HG02759 (cell line): ENCODE measurements at regions not wholly inside any gene's neighbourhood (a gene's known extent, or its start where the extent isn't known, plus 50 kb on each side); places are given as distances from the start of the nearest gene placed in this dataset.

Experiments
- ATAC-seq: cut with Tn5 transposase; IDR thresholded peaks from one replicate; pipeline ENCODE4 v1.9.1; 2021; ENCODE audit warnings: mild to moderate bottlenecking, moderate library complexity; ENCODE audit not compliant: unreplicated experiment

DNA sequence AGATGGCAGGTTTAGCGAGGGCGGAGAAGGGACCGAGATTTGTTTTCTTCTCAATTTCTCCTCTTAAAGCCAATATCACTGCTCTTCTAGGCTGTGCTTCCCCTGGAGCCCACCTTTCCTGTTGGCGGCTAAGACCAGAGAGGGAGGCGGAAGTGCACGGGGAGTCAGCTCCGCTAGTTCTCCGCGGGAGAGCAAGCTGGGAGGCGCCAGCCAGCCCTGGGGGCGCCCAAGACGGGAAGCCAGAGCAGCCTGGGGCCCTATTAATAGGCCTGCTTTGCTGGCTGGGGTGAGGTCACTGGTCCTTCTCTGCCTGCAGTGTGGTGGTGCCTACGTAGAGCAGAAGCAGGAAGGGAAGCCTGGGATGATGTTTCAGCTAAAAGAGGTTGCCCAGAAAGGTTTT is 61.6 kb downstream of the LSM5 start:
- ATAC-seq, result no peak

DNA sequence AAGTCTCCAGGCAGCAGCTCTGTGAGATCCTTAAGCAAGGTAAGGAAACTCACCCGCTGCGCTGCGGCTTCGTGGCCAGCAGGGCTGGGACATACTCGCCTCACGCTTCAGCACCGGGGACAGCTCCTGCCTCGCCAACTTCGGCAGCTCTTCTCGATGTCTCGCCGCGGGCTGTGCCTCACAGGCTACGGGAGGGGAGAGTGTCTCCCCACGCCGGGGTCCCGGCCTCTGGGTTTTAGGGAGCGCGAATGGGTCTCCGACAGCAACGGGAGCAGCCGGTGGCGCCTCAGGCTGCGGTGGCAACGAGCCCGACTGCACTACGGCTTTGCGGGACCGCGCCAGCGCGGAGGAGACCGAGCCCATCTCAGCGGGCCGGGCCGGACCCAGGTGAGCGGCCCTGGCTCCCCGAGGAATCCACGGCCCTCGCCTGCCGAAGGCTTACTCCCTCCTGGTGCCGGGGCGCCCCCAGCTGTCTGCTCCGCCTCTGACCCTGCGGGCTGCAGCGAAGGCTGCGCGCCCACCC is 62.4 kb downstream of the LSM5 start:
- peak; percentile 65 for ATAC-seq

DNA sequence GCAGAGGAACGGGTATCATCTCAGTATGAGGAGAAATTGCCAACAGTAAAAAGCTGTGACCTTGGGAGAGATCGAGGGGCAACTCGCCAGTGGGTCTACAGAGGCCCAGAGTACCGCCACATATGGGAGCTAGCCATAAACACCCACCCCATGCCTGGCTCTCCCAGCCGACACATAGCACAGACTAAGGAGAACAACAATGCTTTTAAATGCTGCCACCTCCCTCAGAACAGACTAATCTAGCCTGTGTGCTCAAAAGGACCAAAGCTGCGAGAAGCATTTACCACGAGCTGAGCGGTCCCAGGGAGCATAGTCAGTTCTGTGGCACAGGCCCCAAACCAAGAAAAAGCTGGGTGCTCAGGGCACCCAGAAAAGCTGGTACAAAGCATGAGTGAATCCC is 73.3 kb downstream of the LSM5 start:
- no peak for ATAC-seq

DNA sequence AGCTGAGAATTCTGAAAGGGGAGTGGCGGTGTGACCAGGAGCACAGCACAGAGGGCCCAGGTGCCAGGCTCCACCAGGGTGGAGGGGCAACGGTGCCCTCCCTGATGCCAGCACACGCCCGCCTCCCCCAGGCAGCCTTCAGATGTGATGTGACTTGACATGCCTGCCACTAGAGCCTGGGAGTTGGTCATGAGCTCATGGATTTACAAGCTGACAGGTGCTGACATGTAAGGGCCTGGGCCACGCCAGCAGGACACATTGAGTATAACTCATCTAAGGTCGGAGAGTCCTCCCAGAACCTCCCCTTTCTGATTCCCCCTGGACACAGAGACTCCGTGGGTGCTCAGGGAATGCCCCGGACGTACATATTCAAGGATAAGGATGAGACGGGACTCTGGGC is 74.2 kb downstream of the LSM5 start:
- no peak for ATAC-seq

DNA sequence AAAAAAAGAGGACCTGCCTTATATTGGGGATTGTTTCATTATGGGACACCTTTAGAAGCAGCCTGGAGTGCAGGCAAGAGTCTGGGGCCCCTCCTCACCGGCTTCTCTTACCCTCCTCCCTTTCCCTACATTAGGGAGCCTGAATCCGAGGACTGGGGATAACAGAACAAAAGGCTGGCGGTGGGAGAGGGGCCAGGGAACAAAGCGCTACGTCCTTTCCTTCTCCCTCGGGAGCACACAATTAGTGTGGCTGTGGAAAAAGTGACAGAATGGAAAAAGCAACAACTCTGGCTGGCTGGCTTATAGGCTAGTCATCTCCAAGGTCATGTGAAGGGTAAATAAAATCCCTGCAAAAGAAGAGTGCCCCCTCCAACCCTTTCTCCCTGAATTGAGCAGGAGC is 74.7 kb downstream of the LSM5 start:
- ATAC-seq, result no peak

DNA sequence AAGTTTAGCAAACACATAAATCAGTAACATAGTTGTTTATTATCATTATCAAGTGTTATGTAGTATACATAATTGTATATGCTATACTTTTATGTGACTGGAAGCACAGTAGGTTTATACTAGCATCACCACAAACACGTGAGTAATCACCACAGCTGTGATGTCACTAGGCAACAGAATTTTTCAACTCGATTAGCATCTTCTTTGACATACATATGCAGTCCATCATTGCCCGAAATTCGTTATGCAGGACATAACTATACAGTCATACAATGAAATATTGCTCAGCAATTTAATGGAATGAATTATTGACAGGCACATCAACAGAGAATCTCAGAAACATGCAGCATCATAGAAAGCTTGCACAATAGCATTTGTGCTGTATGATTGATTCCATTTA is 77.7 kb downstream of the LSM5 start:
- no peak for ATAC-seq

DNA sequence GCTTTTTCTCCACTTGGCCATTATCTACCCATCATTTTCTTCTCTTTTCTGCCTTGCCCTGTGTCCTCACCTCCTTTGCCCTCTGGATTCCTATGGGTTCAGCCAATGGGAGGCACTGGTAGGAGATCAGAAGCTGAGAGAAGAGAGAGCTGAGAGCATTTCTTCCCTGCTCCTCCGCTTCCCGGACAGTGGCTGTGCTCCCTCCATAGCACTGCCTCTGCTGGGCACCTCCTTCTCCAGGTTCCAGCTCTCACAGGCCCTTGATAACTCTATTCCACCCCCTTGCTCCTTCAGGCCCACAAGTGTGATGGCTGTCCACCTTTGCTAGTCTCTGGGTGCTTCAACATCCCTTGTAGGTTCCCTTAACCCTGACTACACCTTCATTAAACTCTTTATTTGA is 79.6 kb downstream of the LSM5 start:
- no peak for ATAC-seq

DNA sequence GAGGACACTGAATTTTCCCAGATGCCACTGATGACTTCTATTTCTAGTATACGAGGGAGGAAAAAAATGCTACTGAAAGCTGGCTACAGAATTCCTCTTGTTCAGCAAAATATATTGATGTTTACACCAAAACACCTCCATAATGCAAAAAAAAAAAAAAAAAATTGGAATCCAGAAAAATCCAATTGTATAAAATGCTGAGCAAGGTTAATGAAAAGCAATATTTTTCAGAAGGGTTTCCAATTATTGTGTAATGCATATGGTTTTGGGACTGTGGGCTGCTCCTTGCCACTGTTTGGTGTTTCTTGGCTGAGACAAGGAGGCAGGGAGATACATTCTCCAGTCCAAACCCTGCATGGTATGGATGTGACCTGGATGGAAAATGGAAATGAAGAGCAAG is 83.8 kb downstream of the LSM5 start:
- ATAC-seq, result no peak

DNA sequence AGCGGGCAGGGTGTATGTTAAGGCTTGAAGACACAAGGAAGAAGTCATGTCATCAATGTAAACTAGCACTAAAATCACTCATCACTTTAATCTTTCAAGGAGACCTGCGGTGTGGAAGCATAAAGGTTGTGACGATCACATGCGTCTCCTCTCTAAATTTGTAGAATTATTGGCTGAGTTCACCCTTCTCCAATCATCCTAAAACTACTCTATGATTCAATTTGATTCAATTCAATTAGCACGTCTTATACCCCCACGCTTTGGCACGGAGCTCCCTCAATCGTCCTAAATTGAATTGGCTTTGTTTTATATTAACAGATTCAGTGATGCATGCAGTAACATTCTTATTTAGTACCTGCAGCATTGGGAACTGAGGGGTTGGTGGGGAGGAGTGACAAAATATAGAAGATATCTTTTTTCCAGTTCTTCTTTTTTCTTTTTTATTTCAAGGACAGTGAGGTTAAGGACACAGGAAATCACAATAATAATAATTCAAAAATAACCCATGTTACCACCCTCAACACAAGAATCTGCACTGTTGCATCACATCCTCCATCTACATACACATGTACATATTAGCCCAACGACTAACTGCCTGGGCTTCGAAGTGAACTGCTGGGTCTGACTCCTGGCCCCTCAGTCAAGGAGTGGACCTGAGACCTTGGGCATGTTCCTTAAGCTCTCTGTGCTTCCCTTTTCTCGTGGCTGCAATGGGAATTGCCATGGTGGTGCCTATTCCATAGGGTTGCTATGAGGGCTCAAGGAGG is 86.5 kb downstream of the LSM5 start:
- ATAC-seq, result no peak

DNA sequence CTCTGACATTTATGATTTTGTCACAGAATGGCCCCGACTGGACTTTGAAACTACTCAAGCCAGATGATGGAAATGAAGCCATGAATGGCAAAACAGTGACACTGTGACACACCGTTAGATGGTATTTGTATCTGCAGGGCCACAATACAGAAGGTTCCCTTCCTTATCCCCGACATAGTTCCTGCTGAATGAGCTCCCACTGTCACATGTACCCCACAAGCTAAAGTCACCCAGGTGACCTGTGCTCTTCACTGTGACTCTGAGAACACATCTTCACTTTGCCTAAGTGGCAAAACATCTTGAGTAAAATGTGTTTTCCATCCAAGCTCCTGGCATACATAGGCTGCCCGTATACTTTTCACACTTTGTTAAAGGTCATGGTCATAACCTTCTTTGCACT is 89.5 kb downstream of the LSM5 start:
- no peak for ATAC-seq

DNA sequence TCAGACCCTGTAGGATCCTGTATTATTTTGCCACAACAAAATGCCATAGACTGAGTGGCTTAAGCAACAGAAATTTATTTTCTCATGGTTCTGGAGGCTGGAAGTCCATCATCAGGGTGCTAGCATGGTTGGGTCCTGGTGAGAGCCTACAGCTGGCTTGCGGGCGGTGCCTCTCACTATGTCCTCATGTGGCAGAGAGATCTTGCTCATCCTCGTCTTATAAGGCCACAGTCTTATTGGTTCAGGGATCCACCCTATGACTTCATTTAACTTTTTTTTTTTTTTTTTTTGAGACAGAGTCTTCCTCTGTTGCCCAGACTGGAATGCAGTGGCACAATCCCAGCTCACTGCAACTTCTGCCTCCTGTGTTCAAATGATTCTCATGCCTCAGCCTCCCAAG is 90.9 kb downstream of the LSM5 start:
- ATAC-seq, result no peak

DNA sequence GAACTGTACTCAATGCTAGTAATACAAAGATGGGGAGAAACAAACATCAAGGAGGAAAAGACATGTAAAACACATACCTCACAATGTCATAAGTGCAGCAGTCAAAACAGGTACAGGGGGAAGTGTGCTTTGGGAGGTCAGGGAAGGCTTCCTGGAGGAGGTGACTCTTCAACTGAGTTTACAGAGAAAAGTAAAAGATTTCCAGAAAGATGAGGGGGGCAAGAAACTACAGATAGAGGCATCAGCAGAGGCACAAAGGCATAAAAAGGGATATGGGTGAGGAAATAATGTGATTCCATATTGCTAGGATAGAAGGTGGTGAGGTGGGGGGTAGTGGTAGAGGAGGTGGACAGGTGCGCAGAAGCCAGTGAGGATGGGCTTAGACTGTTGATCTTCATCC is 95.0 kb downstream of the LSM5 start:
- no peak for ATAC-seq

DNA sequence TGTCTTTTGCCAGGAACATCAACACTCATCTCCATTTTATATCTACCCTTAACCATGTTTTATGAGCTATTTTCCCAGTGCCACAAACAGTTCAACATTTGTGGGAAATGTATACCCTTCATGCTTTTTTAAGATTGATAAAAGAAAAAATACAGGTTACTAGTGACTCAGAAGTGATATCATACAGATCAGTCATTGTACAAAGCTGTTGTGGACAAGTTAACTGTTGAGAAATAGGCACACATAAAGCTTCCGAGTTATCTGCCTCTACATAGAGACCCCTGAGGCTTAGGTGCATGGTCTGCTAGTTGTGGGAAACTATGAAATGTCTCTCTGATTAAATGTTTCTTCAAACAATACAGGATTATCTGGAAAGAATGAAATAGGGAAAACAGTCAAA is 96.3 kb downstream of the LSM5 start:
- no peak for ATAC-seq

DNA sequence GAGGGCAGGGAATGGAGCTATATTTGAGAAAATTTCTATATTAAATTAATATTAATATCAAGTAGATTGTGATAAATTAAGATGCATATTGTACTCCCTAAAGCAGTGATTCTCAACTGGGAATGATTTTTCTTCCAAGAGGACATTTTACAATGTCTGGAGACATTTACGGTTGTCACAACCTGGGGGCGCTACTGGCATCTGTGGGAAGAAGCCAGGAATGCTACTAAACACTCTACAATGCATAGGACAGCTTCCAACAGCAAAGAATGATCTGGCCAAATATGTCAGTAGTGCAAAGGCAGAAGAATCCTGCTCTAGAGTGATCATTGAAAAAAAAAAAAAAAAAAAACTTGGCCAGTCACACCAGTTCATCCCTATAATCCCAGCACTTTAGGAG is 100.0 kb downstream of the LSM5 start:
- ATAC-seq, result no peak

DNA sequence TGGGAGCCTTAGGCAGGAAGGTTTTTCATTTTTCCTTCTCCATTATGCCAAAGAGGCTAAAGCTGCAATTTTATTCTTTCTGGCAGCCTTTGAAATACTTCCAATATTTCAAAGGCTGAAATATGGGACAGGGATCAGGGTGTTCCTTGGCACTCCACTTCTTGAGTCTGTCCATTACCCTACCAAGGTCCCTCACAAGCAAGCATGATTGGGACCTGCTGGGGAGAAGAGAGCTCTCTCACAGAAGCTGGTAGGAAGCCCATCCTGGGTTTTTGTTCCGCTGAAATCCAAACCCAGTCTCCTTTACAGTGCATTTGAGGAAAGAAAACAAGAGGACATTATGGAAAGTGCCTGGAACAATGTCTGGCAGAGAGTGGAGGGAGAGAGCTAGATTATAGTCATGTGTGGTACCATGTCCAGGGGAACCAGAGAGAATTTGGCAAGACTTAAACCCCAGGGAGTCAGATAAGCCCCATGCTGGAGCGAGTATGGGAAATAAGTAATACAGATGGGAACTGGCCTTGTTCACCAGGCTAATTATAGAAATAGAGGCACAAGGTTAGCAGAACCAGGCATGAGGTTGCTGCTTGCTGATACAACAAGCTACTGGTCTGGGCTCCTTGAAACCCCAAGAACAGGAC is 104.7 kb downstream of the LSM5 start:
- no peak for ATAC-seq

DNA sequence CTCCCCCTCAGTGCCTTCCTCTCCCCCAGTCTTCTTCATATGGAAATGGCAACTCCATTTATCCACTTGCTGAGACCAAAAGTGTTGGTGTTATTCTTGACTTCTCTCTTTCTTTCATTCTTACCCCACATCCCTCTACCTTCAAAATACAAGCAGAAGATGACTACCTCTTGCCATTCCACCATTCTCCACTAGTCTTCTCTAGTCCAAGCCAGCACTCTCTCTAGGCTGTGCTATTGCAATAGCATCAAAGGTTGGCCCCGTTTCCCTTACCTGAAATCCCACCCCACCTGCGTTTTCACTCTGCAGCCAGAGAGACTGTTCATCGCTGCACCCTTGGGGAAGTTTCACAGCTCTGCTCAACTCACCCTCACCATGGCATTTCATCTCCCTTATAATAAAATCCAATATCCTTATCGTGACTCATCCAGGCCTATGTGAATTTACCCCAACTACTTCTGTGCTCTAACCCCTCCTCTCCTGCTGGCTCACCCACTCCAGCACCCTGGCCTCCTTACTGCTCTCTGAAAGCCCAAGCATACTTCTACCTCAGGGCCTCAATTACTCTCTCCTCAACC is 109.1 kb downstream of the LSM5 start:
- ATAC-seq, result no peak

DNA sequence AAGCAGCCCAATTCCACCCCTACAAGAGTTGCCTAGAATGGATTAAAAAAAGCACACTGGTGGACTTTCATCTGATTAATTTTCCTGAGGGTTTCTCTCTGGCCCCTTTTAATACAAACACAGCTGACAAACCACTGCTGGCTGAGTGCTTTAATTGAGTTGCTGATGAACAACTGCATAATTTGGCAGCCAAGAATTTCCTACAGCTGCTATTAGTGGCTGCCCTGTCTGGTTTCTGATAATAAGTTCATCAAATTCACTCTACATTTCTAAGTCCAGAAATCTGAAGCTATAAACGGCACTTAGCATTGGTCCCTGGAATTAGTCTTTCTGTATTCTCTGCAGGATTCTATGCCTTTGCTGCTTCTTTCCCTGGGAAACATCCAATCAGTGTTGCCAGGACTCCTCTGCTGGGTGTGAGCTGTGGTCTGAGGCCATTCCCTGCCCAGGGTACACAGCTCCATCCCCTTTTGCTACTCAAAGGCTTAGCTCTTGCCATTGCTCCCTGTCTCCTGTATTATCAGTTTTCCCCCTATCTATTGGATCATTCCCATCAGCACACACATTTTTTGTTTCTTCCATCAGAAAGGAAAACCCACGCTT is 110.6 kb downstream of the LSM5 start:
- ATAC-seq, result no peak

DNA sequence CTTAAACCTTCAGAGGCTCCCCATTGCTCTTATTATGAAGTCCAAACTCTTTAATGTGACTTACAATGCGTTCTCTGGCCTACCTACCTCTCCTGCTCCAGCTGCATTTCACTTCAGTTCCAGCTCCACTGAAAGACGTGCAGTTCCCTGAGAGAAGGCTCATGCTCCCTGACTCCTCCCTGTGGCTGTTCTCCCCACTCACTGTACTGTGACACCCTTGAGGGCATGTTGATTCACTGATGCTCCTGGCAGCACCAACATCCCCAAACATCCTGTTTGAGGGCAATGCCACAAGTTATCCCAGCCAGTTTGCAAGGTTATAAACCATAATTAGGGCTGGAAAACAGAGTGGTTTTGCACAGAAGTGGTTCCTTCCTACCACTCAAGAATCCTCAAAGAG is 111.2 kb downstream of the LSM5 start:
- no peak for ATAC-seq

DNA sequence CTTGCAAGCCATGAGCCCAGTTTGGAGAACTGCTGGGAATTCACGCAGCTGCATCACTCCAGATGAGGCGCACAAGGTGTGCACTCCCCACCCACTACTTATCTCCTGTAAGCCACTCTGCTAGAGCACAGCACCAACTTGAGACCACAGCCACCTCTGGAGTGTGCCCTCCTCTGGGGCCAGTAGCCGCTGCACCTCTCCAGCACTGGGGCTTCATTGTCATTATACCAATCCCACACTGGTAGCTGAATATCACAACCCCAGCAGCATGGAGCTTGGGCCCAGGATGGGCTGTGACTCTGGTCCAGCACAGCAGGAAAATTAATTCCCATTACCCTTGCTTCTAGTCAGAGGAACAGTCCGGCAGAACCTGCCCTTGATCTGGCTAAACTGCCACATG is 125.6 kb downstream of the LSM5 start:
- no peak for ATAC-seq

DNA sequence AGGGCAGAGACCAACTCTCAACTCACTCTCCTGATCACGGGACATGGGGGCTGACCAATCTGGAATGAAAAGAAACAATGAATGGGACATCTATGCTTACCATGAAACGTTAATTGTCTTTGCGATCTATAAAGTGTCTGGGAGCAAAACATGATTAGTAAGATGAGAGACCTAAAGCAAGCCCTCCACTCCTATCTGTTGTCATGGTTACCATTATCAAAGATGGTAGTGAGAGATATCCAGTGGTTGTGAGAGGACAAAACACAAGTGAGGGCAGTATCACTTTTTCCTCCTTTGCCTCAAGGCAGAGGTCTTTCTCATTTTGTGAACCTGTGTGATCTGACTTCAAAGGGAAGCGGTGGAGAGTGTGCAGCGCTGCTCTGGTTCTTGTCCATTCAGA is 130.1 kb downstream of the LSM5 start:
- ATAC-seq, result no peak

DNA sequence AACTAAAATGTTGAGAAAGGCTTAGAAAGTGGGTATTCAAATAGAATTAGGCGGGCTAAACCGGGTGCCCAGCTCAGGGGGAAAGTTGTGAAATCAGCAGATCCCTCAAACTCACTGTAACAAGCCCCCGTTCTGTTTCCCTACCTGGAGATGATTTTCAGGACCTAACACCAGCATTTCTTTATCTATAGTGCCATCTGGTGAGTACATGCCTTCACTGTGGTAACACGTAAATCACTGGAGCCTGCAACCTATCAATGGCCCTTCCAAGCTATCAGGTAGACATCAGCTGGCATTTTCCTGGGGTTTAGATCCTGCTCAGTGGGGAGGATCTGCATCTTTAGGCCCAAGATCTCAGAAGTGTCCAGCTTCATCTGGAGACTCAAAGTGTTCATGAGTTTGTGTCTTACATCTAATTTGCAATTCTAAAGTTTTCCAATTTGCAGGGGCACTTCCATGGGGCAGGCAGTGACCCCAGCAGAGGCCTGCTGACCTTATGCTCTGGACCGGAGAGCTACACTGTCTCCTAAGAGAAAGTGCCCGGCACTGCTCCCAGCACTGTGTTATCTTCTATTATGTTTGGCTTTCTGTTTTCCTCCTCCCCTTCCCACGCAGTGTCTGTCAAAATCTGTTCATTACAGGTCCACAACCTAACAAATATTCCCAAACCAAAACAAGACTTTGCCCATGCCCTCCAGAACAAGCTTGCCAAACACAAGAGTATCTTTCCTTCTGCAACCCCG is 132.5 kb downstream of the LSM5 start:
- ATAC-seq, result no peak
